Heart left ventricle (tissue), 16 donors: ENCODE measurements at regions not wholly inside any gene's neighbourhood (a gene's known extent, or its start where the extent isn't known, plus 50 kb on each side); places are given as distances from the start of the nearest gene placed in this dataset.
A peak's percentile ranks its signal among the peaks of the same experiment; 100 is the strongest.

Experiments used
- ATAC-seq, 4 donors: fragments of 200-7000 bp; cut with Tn5 transposase; one replicate each; pipeline ENCODE4 v1.9.1; 2020 to 2022; ENCODE audit warnings: moderate library complexity in 4 of 4, mild to moderate bottlenecking in 3 of 4, moderate number of reproducible peaks in 1 of 4
- DNase-seq, 5 donors: peaks; one replicate each; pipeline ENCODE4 v3.0.0-alpha.2; 2020
- H3K27ac ChIP-seq, 12 donors: fragments of 200-600 bp; sonication (generic) in 4 of 12; one replicate each; pipeline versions ENCODE4 v1.5.0 to v1.8.0; 2016 to 2022; ENCODE audit warnings: mild to moderate bottlenecking in 2 of 12
- H3K27me3 ChIP-seq, 9 donors: fragments of 200-600 bp; sonication (generic) in 2 of 9; one replicate each; pipeline versions ENCODE4 v1.5.1 to v1.8.0; 2016 to 2022; ENCODE audit warnings: mild to moderate bottlenecking in 3 of 9
- H3K36me3 ChIP-seq, 9 donors: fragments of 200-600 bp; sonication (generic) in 2 of 9; one replicate each; pipeline versions ENCODE4 v1.5.0 to v1.8.0; 2018 to 2022; ENCODE audit warnings: mild to moderate bottlenecking in 2 of 9
- H3K4me1 ChIP-seq, 12 donors: fragments of 200-600 bp; sonication (generic) in 4 of 12; one replicate each; pipeline versions ENCODE4 v1.5.0 to v1.8.0; 2016 to 2022; ENCODE audit warnings: mild to moderate bottlenecking in 3 of 12
- H3K4me3 ChIP-seq, 12 donors: fragments of 200-600 bp; sonication (generic) in 4 of 12; one replicate each; pipeline versions ENCODE4 v1.5.0 to v1.8.0; 2017 to 2022; ENCODE audit warnings: mild to moderate bottlenecking in 9 of 12, moderate library complexity in 4 of 12
- H3K9me3 ChIP-seq, 12 donors: fragments of 200-600 bp; sonication (generic) in 4 of 12; one replicate each; pipeline versions ENCODE4 v1.5.0 to v1.8.0; 2016 to 2022; ENCODE audit warnings: mild to moderate bottlenecking in 1 of 12
- CTCF ChIP-seq, 12 donors: fragments of 200-600 bp; sonication (generic) in 4 of 12; IDR thresholded peaks; one replicate each; pipeline versions ENCODE4 v1.5.0 to v1.8.0; 2018 to 2022; ENCODE audit warnings: antibody characterized with exemption in 12 of 12, mild to moderate bottlenecking in 5 of 12
- POLR2A ChIP-seq, 2 donors: fragments of 450-650 bp; IDR thresholded peaks; one replicate each; pipeline ENCODE4 v1.6.1; 2017; ENCODE audit warnings: antibody characterized with exemption in 2 of 2, mild to moderate bottlenecking in 2 of 2, moderate library complexity in 2 of 2
- WGBS, 4 donors: extraction: QIAGEN DNeasy Blood & Tissue Kit in 2 of 4; methylation state at CpG; one replicate each; pipeline versions ENCODE4 v1.1.5 to v1.1.7; 2013 to 2018; 5-methylcytosine and 5-hydroxymethylcytosine counted together
- intact Hi-C, 10 donors: fragments of 100-400 bp; cut with DNase I; formaldehyde crosslinking; loops; one replicate each; pipeline versions ENCODE4 v1.11.1 to v1.14.2; 2022
- donor health status: ischemic (EF 13 %, LVEDD 7.1; RV severe dilation, severe dysfunction).
- donor health status: healthy with polysubstance abuse.
- donor health status: DM: no; HTN: yes; CAD: no.
- donor health status: DM: no; HTN: no; CAD: no.
- donor health status: ischemic (EF 25% LVEDD 6.9; RV normal size, moderate dysfunction).
- donor health status: ischemic (EF 25% LVEDD 5.7; RV mildly dilated, moderate dysfunction).
- donor health status: healthy.
- donor health status: DM: yes; HTN: yes; CAD: no.
- donor health status: ischemic (EF 35%, LVEDD 5.7; RV mildly dilated, moderate dysfunction).
- donor health status: nonischemic (EF 11% LVEDD 7.7; RV severe dilation, severe dysfunction).
- donor health status: DM: yes; HTN: yes; CAD: no.
- donor health status: PGD.
- donor health status: ischemic (EF 29% LVEDD 5.4; RV normal size, mild dysfunction).
- donor health status: nonischemic (EF 23%, LVEDD 6.1; RV moderate dilation, normal function).

- Histone ChIP-seq H3K4me1 (peaks cover 0 to 8% (median 0%) of the 10 kb centered on the region in 12 donors), H3K36me3 (no peaks in the 10 kb centered on the region), H3K9me3 (no peaks in the 10 kb centered on the region), H3K27me3 (no peaks in the 10 kb centered on the region), H3K4me3 (no peak overlapping the region), H3K27ac (no peak overlapping the region)
- no peak for ATAC-seq
- intact Hi-C loops: loop anchor here in 6 of 10 donors (5.0 to 10.0 kb wide), 4 partner anchors 188 to 596 kb away; no protein-coding TSS in a partner anchor
- DNase-seq: no peak
- TF ChIP-seq POLR2A (IDR thresholded peaks at IDR 0.05): no peak
- no peak for TF ChIP-seq CTCF (IDR thresholded peaks at IDR 0.05)
- WGBS, 4 donors: 67 to 72% (median 69%) methylated on average over 11 of the region's 11 CpGs
Measured at GRCh38 chr16:10318798-10319500, 66.9 kb upstream of the ATF7IP2 start.

- no peak for TF ChIP-seq POLR2A (IDR thresholded peaks at IDR 0.05)
- TF ChIP-seq CTCF (IDR thresholded peaks at IDR 0.05): no peak
- intact Hi-C loops: no loop called here
- DNase-seq (no peak), ATAC-seq (no peak)
- H3K36me3 ChIP-seq: no peaks in the 10 kb centered on the region
- 73 to 90% (median 80%) methylated on average over 6 of the region's 6 CpGs for WGBS, 4 donors
- H3K27ac ChIP-seq: no peak overlapping the region
- no peak overlapping the region for H3K4me3 ChIP-seq
- peaks cover 0 to 21% (median 0%) of the 10 kb centered on the region in 12 donors for H3K4me1 ChIP-seq
- H3K27me3 ChIP-seq: no peaks in the 10 kb centered on the region
- H3K9me3 ChIP-seq: no peaks in the 10 kb centered on the region
Measured at GRCh38 chr16:10321407-10322387, 64.2 kb upstream of the ATF7IP2 start.

GRCh38 chr16:10322723-10323527, 62.9 kb upstream of the ATF7IP2 start:
- no peaks in the 10 kb centered on the region for H3K36me3 ChIP-seq
- H3K4me3 ChIP-seq: no peak overlapping the region
- H3K4me1 ChIP-seq: peaks cover 0 to 21% (median 0%) of the 10 kb centered on the region in 12 donors
- WGBS, 4 donors: 68 to 73% (median 70%) methylated on average over 8 of the region's 8 CpGs
- H3K9me3 ChIP-seq: no peaks in the 10 kb centered on the region
- no peak for DNase-seq
- TF ChIP-seq CTCF (IDR thresholded peaks at IDR 0.05) (no peak), POLR2A (IDR thresholded peaks at IDR 0.05) (no peak)
- intact Hi-C loops: no loop called here
- H3K27me3 ChIP-seq: no peaks in the 10 kb centered on the region
- peak overlapping the region in 7 of 12 donors; percentile 23 to 57 (median 32) for H3K27ac ChIP-seq
- no peak for ATAC-seq
